ENCODE measurements at regions not wholly inside any gene's neighbourhood (a gene's known extent, or its start where the extent isn't known, plus 50 kb on each side); places are given as distances from the start of the nearest gene placed in this dataset.

GRCh38 chr2:71945603-71945959 is 202.1 kb downstream of the CYP26B1 start:
- H3K9me3 ChIP-seq, result no peaks in the 10 kb centered on the region
- no peaks in the 10 kb centered on the region for H3K27me3 ChIP-seq
- WGBS, result 43% methylated on average over 8 of the region's 8 CpGs
- peak overlapping the region; percentile 56 for H3K27ac ChIP-seq
- no peak overlapping the region for H3K4me3 ChIP-seq
- peaks cover 14% of the 10 kb centered on the region for H3K4me1 ChIP-seq
- DNase-seq (ENCODE audit: low spot score in 2 of 2), result no peak
- H3K36me3 ChIP-seq, result no peaks in the 10 kb centered on the region
- TF ChIP-seq, protein P1, sequence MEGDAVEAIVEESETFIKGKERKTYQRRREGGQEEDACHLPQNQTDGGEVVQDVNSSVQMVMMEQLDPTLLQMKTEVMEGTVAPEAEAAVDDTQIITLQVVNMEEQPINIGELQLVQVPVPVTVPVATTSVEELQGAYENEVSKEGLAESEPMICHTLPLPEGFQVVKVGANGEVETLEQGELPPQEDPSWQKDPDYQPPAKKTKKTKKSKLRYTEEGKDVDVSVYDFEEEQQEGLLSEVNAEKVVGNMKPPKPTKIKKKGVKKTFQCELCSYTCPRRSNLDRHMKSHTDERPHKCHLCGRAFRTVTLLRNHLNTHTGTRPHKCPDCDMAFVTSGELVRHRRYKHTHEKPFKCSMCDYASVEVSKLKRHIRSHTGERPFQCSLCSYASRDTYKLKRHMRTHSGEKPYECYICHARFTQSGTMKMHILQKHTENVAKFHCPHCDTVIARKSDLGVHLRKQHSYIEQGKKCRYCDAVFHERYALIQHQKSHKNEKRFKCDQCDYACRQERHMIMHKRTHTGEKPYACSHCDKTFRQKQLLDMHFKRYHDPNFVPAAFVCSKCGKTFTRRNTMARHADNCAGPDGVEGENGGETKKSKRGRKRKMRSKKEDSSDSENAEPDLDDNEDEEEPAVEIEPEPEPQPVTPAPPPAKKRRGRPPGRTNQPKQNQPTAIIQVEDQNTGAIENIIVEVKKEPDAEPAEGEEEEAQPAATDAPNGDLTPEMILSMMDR (IDR thresholded peaks at IDR 0.05), result no peak
- TF ChIP-seq EP300 (IDR thresholded peaks at IDR 0.05), result no peak
- TF ChIP-seq POLR2AphosphoS5 (IDR thresholded peaks at IDR 0.05), result no peak
- no peak for TF ChIP-seq POLR2A (IDR thresholded peaks at IDR 0.05)

DNA sequence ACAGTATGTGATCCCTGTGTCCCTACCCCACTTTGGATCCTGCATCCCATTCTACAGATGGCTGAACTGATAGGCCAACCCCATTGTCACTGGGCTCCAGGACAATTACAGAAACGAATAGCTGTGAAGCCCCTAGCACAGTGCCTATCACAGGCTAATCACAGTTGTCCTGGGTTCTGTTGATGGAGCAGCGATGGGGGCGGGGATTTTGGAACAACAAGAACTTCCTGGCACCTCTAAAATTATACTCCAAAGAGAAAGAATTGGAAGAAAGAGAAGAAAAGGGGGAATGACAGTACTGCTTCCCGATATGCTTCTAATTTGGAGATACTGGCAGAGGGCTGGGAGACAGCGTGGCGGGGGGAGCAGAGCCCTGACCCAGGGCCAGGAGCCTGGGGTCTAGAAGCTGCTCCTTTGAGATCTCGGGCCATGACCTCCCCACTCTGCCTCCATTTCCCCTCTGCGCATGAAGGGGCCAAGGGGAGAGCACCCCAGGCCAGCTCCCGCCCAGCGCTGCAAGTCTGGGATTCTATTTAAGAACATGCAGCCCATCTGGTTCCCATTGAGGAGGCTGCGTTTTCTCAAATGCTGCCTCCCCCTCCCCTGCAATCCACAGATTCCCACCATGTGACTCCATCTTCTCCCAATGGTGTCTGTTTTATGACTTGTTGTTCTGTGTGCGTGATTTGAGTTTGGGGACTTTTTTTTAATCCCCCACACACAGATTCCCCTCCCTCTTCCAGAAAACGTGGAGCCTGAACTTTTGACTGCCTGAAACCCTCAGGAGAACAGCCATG is 202.7 kb downstream of the CYP26B1 start:
- no peak for DNase-seq (ENCODE audit: low spot score in 2 of 2)
- Histone ChIP-seq H3K27me3 (no peaks in the 10 kb centered on the region), H3K4me1 (peaks cover 13% of the 10 kb centered on the region), H3K36me3 (no peaks in the 10 kb centered on the region), H3K27ac (peak overlapping the region; percentile 39), H3K9me3 (no peaks in the 10 kb centered on the region), H3K4me3 (no peak overlapping the region)
- TF ChIP-seq POLR2A (IDR thresholded peaks at IDR 0.05), result no peak
- TF ChIP-seq EP300 (IDR thresholded peaks at IDR 0.05), result no peak
- TF ChIP-seq, protein P1 (IDR thresholded peaks at IDR 0.05), result no peak
- no peak for TF ChIP-seq POLR2AphosphoS5 (IDR thresholded peaks at IDR 0.05)
- WGBS, result 44% methylated on average over 12 of the region's 13 CpGs

DNA sequence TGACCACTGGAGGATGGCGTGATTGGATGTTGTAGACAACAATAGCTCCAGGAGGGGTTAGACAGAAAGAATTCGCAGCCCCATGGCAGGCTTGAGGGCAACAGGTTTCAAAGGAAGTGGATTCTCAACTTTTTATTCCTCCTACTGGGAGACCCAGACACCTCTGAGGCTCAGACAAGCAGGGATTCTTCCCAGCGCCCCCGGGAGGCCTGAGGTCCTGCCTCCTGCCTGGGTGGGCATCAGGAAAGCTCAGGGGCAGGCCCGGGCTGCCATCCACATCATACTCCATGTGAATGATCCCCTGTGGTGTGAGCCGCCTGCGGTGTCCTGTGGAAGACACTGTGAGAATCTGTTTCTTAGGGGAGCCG is 203.5 kb downstream of the CYP26B1 start:
- H3K36me3 ChIP-seq, result no peaks in the 10 kb centered on the region
- H3K4me3 ChIP-seq, result no peak overlapping the region
- no peak overlapping the region for H3K27ac ChIP-seq
- DNase-seq (ENCODE audit: low spot score in 2 of 2), result no peak
- no peaks in the 10 kb centered on the region for H3K9me3 ChIP-seq
- TF ChIP-seq, protein P1 (IDR thresholded peaks at IDR 0.05), result no peak
- TF ChIP-seq POLR2AphosphoS5 (IDR thresholded peaks at IDR 0.05) (no peak), POLR2A (IDR thresholded peaks at IDR 0.05) (no peak), EP300 (IDR thresholded peaks at IDR 0.05) (no peak)
- H3K4me1 ChIP-seq, result peaks cover 13% of the 10 kb centered on the region
- 86% methylated on average over 8 of the region's 8 CpGs for WGBS
- H3K27me3 ChIP-seq, result no peaks in the 10 kb centered on the region

GRCh38 chr2:71943238-71944182 is 204.2 kb downstream of the CYP26B1 start:
- Histone ChIP-seq H3K4me1 (peaks cover 13% of the 10 kb centered on the region), H3K27me3 (no peaks in the 10 kb centered on the region), H3K27ac (no peak overlapping the region), H3K36me3 (no peaks in the 10 kb centered on the region), H3K9me3 (no peaks in the 10 kb centered on the region), H3K4me3 (no peak overlapping the region)
- TF ChIP-seq POLR2AphosphoS5 (IDR thresholded peaks at IDR 0.05), result no peak
- TF ChIP-seq, protein P1 (IDR thresholded peaks at IDR 0.05), result no peak
- no peak for TF ChIP-seq POLR2A (IDR thresholded peaks at IDR 0.05)
- no peak for TF ChIP-seq EP300 (IDR thresholded peaks at IDR 0.05)
- 76% methylated on average over 17 of the region's 17 CpGs for WGBS
- DNase-seq (ENCODE audit: low spot score in 2 of 2), result no peak
